Prostate gland (tissue), 1 donor: ENCODE measurements at regions not wholly inside any gene's neighbourhood (a gene's known extent, or its start where the extent isn't known, plus 50 kb on each side); places are given as distances from the start of the nearest gene placed in this dataset.

Experiments
- POLR2A ChIP-seq: fragments of 450-650 bp; IDR thresholded peaks from one replicate; pipeline ENCODE4 v1.6.1; 2016; ENCODE audit warnings: antibody characterized with exemption, mild to moderate bottlenecking
- POLR2AphosphoS5 ChIP-seq: sonication (generic); formaldehyde crosslinking; IDR thresholded peaks from one replicate; pipeline ENCODE4 v1.6.1; 2017; ENCODE audit warnings: antibody characterized with exemption

GRCh38 chr10:125261491-125262186, 101.3 kb upstream of the CTBP2 start:
- TF ChIP-seq POLR2AphosphoS5, result no peak
- no peak for TF ChIP-seq POLR2A
